ENCODE measurements at regions not wholly inside any gene's neighbourhood (a gene's known extent, or its start where the extent isn't known, plus 50 kb on each side); places are given as distances from the start of the nearest gene placed in this dataset.
"Not testable (repeated sequence)": the region's sequence is repeated elsewhere in the genome, so short reads cannot be mapped to it uniquely, and the experiment has no call there.

GRCh38 chr2:116917196-116917595, 897.3 kb upstream of the DDX18 start:
- no peak for DNase-seq (ENCODE audit: low read depth)

- no peak for DNase-seq (ENCODE audit: low read depth)
Observed at GRCh38 chr2:116918574-116918973, 895.9 kb upstream of the DDX18 start.

DNA sequence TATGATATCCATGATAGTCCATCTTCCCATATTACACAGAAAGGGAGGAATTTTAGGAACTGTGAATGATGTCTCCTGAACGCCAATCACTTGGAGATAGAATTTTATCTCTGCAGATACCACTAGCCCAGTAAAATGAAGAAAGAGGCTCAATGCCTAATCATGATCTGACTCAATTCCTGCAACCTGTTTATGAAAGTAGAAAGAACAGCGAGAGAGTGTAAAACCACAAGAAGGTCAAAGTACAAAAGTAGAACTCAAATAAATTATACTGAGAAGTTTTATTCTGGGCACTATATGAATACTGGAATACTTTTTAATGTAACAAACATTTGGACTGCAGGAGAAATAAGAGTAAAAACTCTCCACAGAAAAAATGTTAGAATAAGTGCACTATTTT, 892.1 kb upstream of the DDX18 start:
- DNase-seq (ENCODE audit: low read depth) = no peak

- DNase-seq (ENCODE audit: low read depth) = no peak
Observed at GRCh38 chr2:116924509-116924908, 890.0 kb upstream of the DDX18 start.

GRCh38 chr2:116935097-116935814, 879.2 kb upstream of the DDX18 start:
- no peak for DNase-seq (ENCODE audit: low read depth)

DNA sequence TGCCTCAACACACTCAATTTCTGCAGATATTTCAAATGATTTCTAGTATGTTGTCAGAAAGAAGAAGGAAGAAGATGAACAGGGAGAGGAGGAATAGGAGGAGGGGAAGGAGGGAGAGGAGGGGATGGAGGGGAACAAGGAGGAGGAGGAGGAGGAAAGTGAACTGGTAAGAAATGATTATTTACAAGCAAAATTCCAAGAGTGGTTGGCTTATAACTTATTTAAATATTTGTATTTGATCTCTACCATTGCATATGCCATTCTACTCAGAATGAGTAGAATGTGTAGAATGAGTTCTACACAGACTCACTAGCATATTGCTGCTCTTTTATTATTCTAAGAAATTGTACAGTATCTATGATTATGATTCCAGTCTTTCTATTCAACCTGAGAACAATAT, 866.2 kb upstream of the DDX18 start:
- no peak for DNase-seq (ENCODE audit: low read depth)

DNA sequence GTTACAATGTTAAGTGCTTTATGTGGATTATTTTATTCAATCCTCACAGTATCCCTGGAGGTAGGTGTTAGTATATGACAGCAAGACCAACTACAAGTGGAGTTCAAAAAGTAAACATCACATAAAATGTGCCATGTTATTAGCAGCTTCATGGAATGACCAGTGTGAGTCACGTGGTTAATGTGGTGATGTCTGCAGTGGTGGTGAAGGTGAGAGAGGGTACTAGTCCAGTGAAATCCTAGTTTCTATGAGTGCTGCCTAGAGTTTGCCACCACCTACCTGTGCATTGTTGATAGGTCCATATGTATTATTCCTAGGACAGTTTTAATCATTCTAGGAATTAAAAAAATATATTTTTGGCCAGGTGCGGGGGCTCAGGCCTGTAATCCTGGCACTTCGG, 865.2 kb upstream of the DDX18 start:
- DNase-seq (ENCODE audit: low read depth) = no peak

- DNase-seq (ENCODE audit: low read depth) = no peak
Observed at GRCh38 chr2:116952254-116952653, 862.2 kb upstream of the DDX18 start.

DNA sequence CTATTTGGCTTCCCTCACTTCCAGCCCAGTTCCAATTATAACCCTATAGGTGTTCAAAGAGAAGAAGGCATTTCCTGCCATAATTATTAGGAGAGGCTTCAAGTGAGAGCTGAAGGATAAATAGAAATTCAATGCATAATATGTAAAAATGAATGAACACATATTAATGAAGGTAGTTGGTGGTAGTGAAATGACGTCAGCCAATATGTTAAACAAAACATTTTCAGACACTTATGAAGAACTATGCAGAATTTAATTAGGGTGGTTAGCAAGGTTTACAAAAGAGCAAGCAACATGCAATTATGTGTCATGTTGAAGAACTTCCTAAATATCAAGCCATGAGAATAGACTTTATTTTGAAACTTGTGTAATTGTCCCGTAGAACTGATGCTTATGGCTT, 858.8 kb upstream of the DDX18 start:
- no peak for DNase-seq (ENCODE audit: low read depth)

DNA sequence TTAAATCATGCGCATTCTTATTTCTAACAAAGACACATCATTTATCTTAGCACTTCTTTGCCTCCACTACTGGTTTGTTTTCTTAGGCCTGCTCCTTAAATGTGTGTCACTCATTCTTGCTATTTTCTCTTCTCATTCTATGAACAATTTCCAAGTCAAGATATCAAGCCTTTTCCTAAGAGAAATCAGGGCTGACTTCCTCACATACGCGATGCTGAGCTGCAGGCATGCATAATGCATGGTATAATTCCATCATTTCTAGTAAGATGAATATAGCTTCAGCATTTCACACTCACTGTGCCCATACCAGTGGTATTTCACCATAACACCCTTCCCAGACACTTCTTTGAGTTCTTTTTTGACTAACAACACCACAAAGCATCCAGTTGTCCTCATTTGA, 838.9 kb upstream of the DDX18 start:
- no peak for DNase-seq (ENCODE audit: low read depth)

DNA sequence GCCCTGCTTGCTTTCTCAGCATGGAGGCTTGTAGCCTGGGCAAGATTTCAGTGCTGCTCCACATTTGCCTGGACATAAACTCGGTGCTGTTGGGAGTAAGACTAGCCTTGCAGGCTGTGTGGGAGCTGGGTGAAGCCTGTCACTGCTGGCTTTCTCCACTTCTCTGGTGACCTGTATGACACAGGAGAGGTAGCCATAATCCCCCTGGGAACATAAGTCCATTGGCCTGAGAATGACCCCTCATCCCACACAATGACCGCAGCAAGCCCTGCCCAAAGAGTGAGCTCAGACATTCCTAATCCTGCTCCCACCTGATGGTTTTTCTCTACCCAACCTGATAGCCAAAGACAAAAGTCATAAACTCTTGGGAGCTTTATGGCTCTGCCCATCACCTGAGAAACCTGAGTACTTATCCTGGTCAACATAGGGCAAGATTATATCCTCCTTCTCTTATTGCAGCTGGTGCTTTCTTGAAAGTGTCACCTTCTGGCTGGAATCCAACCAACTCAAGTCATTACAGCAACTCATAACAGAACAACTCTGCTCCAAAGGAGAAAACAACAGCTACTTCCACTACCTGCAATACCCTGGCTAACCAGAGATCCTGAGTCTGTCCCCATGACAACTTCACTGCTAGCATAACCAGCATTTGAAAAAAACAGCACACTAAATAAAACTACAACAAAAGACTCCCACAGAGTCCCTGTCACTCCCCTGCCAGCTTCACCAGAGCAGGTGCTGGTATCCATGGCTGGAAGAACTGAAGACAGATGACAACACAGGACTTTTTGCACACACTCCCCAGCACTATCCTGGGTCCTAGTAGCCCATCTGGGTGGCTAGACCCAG, 834.4 kb upstream of the DDX18 start:
- no peak for DNase-seq (ENCODE audit: low read depth)

- DNase-seq (ENCODE audit: low read depth) = no peak
Observed at GRCh38 chr2:116987447-116987846, 827.0 kb upstream of the DDX18 start.

GRCh38 chr2:116988303-116988702, 826.2 kb upstream of the DDX18 start:
- no peak for DNase-seq (ENCODE audit: low read depth)

DNA sequence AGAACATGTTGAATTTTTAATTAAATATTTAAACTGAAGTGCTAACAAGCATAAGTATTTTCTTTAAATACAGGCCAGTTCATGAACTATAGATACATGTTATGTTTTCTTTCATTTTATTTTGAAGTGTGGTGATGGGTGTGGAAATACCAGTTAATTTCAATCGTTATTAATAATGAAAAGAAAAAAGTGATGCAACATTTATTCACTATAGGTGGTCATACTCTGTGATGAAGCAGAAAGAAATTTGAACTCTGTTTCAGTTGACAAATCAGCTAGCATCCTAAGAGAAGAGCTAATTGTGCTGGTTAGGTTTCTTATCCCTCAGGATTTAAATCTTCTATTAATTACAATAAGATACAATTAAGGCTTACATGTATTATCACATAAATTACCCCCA, 795.1 kb upstream of the DDX18 start:
- no peak for DNase-seq (ENCODE audit: low read depth)

GRCh38 chr2:117027646-117028045, 786.8 kb upstream of the DDX18 start:
- DNase-seq (ENCODE audit: low read depth) = no peak

- DNase-seq (ENCODE audit: low read depth) = not testable (repeated sequence)
Observed at GRCh38 chr2:117028708-117029107, 785.8 kb upstream of the DDX18 start.

GRCh38 chr2:117055499-117056375, 758.8 kb upstream of the DDX18 start:
- DNase-seq (ENCODE audit: low read depth) = no peak

DNA sequence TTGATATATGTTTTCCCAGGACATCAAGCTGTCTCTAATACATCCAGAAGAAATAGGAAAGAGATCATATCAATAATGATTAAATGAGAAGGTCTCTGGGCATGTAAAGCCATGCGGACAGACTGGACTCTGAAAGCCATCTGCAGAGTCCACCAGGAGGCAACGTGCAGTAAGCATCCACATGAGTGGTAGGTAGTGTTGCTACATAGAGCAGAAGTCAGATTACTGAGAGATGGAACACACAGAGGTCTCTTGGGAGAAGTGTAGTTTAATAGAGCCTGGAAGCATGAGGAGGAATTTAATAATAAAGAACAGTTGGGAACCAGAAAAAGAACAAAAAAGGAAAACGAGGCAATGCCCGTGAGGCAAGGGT, 758.1 kb upstream of the DDX18 start:
- no peak for DNase-seq (ENCODE audit: low read depth)

DNA sequence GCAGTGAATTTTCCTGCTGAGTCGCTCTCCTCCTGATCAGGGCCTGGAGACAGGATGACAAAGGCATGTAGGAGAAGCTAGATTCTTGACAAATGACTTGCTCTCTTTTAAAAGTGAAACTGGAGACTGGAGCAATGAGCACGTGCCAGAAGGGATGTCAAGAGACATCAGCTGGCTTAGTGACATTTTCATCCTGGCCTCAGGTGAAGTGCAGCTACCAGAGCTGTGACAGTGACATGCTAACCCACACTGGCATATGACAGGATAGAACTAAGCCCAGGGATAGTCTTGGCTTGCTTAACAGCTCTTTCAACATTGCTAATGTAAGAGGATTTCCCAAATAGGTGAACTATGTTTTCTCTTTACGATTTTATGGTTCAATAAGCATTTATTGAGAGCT, 757.5 kb upstream of the DDX18 start:
- no peak for DNase-seq (ENCODE audit: low read depth)

DNA sequence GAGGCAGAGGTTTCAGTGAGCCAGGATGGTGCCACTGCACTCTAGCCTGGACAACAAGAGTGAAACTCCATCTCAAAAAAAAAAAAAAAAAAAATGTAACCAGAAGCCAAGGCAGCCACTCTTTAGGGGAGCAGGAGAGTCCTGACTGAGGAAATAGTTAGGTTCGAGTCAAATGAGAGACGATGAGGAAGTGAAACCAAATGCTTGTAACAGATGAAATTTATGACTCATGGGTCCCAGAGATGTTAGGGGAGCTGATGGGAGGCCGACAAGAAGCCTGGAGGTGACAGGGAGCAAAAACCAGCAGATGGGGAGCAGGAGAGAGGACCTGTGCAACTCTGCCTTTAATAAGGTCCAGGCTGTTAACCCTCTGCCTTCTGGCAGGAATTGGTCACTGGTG, 756.1 kb upstream of the DDX18 start:
- no peak for DNase-seq (ENCODE audit: low read depth)

DNA sequence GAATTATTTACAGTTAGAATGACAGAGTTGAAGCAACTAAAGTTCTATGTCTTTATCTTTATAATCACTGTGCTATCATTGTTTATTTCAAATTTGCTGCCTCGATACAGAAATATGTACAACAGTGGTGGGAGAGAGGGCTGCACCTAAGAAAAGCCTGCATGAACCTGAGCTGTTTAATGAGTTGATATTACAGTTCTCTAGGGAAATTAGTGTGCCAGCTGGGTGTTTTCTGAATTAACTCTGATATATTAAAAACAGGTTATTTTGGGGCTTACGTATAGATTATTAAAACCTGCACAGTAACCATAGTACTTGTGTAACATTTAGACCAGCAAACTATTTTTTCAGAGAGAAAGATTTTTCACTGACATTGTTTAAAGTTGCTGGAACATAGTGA, 750.5 kb upstream of the DDX18 start:
- no peak for DNase-seq (ENCODE audit: low read depth)

DNA sequence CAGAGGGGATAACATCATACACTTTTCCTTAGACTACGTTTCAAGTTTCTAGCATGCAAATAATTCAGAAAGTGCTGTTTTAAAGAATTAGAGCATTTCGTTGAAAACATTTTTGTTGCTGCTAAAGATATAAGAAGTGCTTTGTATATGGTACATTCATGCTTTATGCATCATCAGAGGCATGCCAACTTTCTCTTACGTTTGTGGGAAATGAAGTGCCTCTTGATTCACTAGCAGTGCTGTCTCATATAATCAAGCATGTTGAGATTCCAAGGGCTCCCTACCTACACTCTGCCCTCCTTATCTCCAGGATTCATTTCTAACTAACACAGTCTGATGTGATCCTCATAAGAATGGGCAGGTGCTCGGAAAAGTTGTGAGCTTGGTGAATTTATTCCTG, 748.6 kb upstream of the DDX18 start:
- no peak for DNase-seq (ENCODE audit: low read depth)
